Astrocyte (in vitro differentiated cells and primary cell): ENCODE measurements at regions not wholly inside any gene's neighbourhood (a gene's known extent, or its start where the extent isn't known, plus 50 kb on each side); places are given as distances from the start of the nearest gene placed in this dataset.

ENCODE experiments used
- DNase-seq: peaks from one replicate; pipeline ENCODE4 v3.0.0-alpha.2; 2010; ENCODE audit warnings: low read depth
- FAIRE-seq: peaks from 2 replicates; lab custom pipeline; 2011; peaks lifted over from hg19 to GRCh38; lab: Jason Lieb, UNC
- H2AFZ ChIP-seq: 2 replicates; pipeline ENCODE4 v1.6.0; 2012; ENCODE audit warnings: low read depth, low read length, inconsistent platforms
- H3K27ac ChIP-seq: 2 replicates; pipeline ENCODE4 v1.5.1; 2011; ENCODE audit warnings: low read depth, low read length, inconsistent platforms
- H3K27me3 ChIP-seq: 2 replicates; pipeline ENCODE4 v1.6.0; 2011; ENCODE audit warnings: low read length, inconsistent platforms; ENCODE audit not compliant: insufficient read depth
- H3K36me3 ChIP-seq: 2 replicates; pipeline ENCODE4 v1.5.1; 2011; ENCODE audit warnings: low read length, inconsistent platforms; ENCODE audit not compliant: insufficient read depth
- H3K4me1 ChIP-seq: 2 replicates; pipeline ENCODE4 v1.5.1; 2011; ENCODE audit warnings: low read length, inconsistent platforms; ENCODE audit not compliant: insufficient read depth
- H3K4me2 ChIP-seq: 2 replicates; pipeline ENCODE4 v1.6.0; 2012; ENCODE audit warnings: low read length, inconsistent platforms
- H3K4me3 ChIP-seq: 2 replicates; pipeline ENCODE4 v1.5.1; 2011; ENCODE audit warnings: low read depth, mild to moderate bottlenecking, low read length, inconsistent platforms; ENCODE audit not compliant: insufficient read depth
- H3K79me2 ChIP-seq: 2 replicates; pipeline ENCODE4 v1.6.0; 2012; ENCODE audit warnings: mild to moderate bottlenecking, low read length, inconsistent platforms; ENCODE audit not compliant: insufficient read depth
- H3K9ac ChIP-seq: 2 replicates; pipeline ENCODE4 v1.6.0; 2012; ENCODE audit warnings: mild to moderate bottlenecking, low read length, inconsistent platforms
- H3K9me3 ChIP-seq: 2 replicates; pipeline ENCODE4 v1.5.1; 2012; ENCODE audit warnings: low read depth, mild to moderate bottlenecking, low read length, inconsistent platforms; ENCODE audit not compliant: insufficient read depth
- H4K20me1 ChIP-seq: 2 replicates; pipeline ENCODE4 v1.6.0; 2012; ENCODE audit warnings: low read length, inconsistent platforms; ENCODE audit not compliant: insufficient read depth
- H3K27ac Mint-ChIP-seq: one replicate; pipeline ENCODE4 v1.8.0; 2021; ENCODE audit warnings: mild to moderate bottlenecking, mixed read lengths; ENCODE audit not compliant: unreplicated experiment
- H3K27me3 Mint-ChIP-seq: one replicate; pipeline ENCODE4 v1.8.0; 2021; ENCODE audit warnings: low read depth, mixed read lengths; ENCODE audit not compliant: unreplicated experiment
- H3K36me3 Mint-ChIP-seq: one replicate; pipeline ENCODE4 v1.8.0; 2021; ENCODE audit warnings: low read depth, mixed read lengths; ENCODE audit not compliant: unreplicated experiment
- H3K4me1 Mint-ChIP-seq: one replicate; pipeline ENCODE4 v1.8.0; 2021; ENCODE audit warnings: low read depth, mixed read lengths; ENCODE audit not compliant: unreplicated experiment
- H3K4me3 Mint-ChIP-seq: one replicate; pipeline ENCODE4 v1.8.0; 2021; ENCODE audit warnings: mild to moderate bottlenecking, moderate library complexity, mixed read lengths; ENCODE audit not compliant: unreplicated experiment
- H3K9me3 Mint-ChIP-seq: one replicate; pipeline ENCODE4 v1.8.0; 2021; ENCODE audit warnings: mild to moderate bottlenecking, mixed read lengths; ENCODE audit not compliant: unreplicated experiment
- CTCF ChIP-seq: IDR thresholded peaks from 2 replicates; pipeline ENCODE4 v1.5.1; 2011; ENCODE audit warnings: low read depth, mild to moderate bottlenecking, inconsistent platforms, low read length, moderate library complexity; ENCODE audit not compliant: insufficient read depth
- EZH2 ChIP-seq: IDR thresholded peaks from 2 replicates; pipeline ENCODE4 v1.6.1; 2012; ENCODE audit warnings: mild to moderate bottlenecking, low read length, inconsistent platforms; ENCODE audit not compliant: insufficient read depth

- Histone ChIP-seq H3K4me1 (no peaks in the 10 kb centered on the region), H3K4me2 (no peak overlapping the region), H3K9ac (no peak overlapping the region), H2AFZ (no peak overlapping the region), H3K4me3 (no peak overlapping the region), H3K27me3 (no peaks in the 10 kb centered on the region), H3K79me2 (no peaks in the 10 kb centered on the region), H3K27ac (no peak overlapping the region), H3K36me3 (no peaks in the 10 kb centered on the region), H4K20me1 (no peaks in the 10 kb centered on the region), H3K9me3 (no peaks in the 10 kb centered on the region)
- DNase-seq (no peak), FAIRE-seq (peak; percentile 5)
- H3K36me3 Mint-ChIP-seq = no peaks in the 10 kb centered on the region
- H3K27me3 Mint-ChIP-seq = no peaks in the 10 kb centered on the region
- H3K9me3 Mint-ChIP-seq = no peaks in the 10 kb centered on the region
- no peaks in the 10 kb centered on the region for H3K4me1 Mint-ChIP-seq
- no peak for TF ChIP-seq EZH2
- TF ChIP-seq CTCF = no peak
- no peak overlapping the region for H3K4me3 Mint-ChIP-seq
- no peak overlapping the region for H3K27ac Mint-ChIP-seq
These were observed 1420.0 kb upstream of the EYS start for GRCh38 chr6:67127041-67127440.

GRCh38 chr6:67121115-67121514, 1414.1 kb upstream of the EYS start:
- no peak overlapping the region for H3K27ac Mint-ChIP-seq
- no peaks in the 10 kb centered on the region for H4K20me1 ChIP-seq
- FAIRE-seq = no peak

More at GRCh38 chr6:67121115-67121514, 1414.1 kb upstream of the EYS start:
- no peaks in the 10 kb centered on the region for H3K79me2 ChIP-seq
- no peaks in the 10 kb centered on the region for H3K27me3 ChIP-seq
- H3K36me3 ChIP-seq = no peaks in the 10 kb centered on the region
- H3K4me3 ChIP-seq = no peak overlapping the region
- no peaks in the 10 kb centered on the region for H3K4me1 ChIP-seq
- H3K36me3 Mint-ChIP-seq = no peaks in the 10 kb centered on the region
- no peak for TF ChIP-seq EZH2
- no peak for TF ChIP-seq CTCF
- H3K4me2 ChIP-seq = no peak overlapping the region
- H2AFZ ChIP-seq = no peak overlapping the region
- H3K9ac ChIP-seq = no peak overlapping the region
- H3K9me3 Mint-ChIP-seq = no peaks in the 10 kb centered on the region
- no peak overlapping the region for H3K27ac ChIP-seq
- H3K4me3 Mint-ChIP-seq = no peak overlapping the region
- no peaks in the 10 kb centered on the region for H3K27me3 Mint-ChIP-seq
- H3K9me3 ChIP-seq = no peaks in the 10 kb centered on the region
- no peaks in the 10 kb centered on the region for H3K4me1 Mint-ChIP-seq
- no peak for DNase-seq
